Stimulated activated CD4-positive, alpha-beta T cell treated with anti-CD3 and anti-CD28 coated beads, TNF-alpha, amount 100 ng/mL, for 1 hour (primary cell): ENCODE measurements at regions not wholly inside any gene's neighbourhood (a gene's known extent, or its start where the extent isn't known, plus 50 kb on each side); places are given as distances from the start of the nearest gene placed in this dataset.
"Not testable (repeated sequence)": the region's sequence is repeated elsewhere in the genome, so short reads cannot be mapped to it uniquely, and the experiment has no call there.

ENCODE experiments used
- DNase-seq, 3 donors: peaks; one replicate each; pipeline ENCODE4 v3.0.0-alpha.2; 2020; ENCODE audit warnings: low read depth in 3 of 3, low spot score in 1 of 3

DNA sequence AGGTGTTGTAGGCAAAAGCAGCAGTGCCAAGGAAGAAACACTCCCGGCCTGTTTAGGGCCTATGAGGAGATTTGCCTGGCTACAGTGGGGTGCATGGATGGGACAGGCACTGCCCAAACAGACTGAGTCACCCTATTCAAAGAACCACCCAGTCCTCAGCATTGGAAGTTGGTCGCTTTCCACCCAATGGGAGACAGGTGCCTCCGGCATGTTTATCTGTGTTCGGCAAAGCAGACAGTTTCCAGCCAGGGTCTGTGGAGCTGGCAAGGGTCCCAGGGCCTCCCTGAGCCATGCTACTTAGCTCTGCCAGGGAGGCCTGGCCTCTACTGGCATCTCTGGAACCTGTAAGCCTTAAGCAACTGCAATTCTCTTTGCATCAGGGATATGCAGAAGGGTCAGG lies 165.1 kb upstream of the ATP6AP2 start:
- no peak for DNase-seq

- no peak for DNase-seq
Observed at GRCh38 chrX:40414335-40414734, 166.4 kb upstream of the ATP6AP2 start.

DNA sequence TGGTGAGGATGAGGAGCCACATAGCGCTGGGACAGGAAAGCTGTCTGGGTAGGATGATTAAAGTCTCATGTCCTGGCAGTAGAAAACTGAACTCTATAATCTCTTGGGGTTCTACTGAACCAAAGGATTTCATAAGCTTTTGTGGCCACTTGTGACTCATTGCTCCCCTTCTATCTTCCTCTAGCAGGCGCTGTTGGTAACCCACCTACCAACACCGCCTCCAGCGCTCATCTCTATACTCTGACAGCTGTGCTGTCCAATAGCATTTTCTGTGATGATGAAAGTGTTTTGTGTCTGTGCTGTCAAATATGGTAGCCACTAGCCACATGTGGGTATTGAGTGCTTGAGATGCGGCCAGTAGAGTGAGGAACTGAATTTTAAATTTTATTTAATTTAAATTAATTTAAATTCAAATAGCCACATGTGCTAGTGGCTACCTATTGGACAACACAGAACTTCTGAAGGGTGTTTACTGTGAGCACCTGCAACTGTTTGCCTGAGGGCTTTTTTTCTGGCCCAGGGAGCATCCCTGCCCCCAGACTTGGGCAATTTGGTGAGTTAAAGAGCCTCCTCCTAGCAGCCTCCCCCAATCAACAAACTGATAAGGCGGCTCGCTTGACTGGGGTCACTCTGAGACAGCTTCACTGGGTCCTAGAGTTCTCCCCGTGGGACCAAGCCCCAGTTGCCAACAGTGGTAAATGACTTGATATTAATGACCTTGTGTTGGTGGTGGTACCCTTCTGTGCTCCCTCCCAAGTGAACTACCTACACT lies 169.2 kb upstream of the ATP6AP2 start:
- DNase-seq, result no peak

DNA sequence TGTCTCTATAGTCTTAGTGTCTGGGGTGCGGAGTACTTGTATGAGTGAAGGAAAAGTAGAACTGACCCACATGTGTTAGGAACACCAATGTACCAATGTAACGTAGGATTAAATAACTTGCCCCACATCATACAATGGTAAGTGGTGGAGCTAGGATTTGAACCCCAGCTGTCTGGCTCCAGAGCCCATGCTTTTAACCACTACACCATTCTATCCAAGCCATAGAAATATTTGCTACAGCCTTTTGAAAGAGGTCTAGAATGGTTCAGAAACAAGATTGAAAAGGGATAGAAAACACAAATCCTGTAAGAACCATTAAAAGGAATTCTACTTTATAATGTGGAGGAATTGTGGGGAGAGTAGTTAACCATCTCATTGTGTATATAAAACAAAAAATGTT lies 169.9 kb upstream of the ATP6AP2 start:
- DNase-seq, result no peak

GRCh38 chrX:40406330-40406859 lies 174.4 kb upstream of the ATP6AP2 start:
- no peak for DNase-seq

GRCh38 chrX:40405399-40405798 lies 175.4 kb upstream of the ATP6AP2 start:
- DNase-seq, result no peak

- DNase-seq, result no peak
Observed at GRCh38 chrX:40403757-40404156, 177.0 kb upstream of the ATP6AP2 start.

GRCh38 chrX:40402831-40403533 lies 177.8 kb upstream of the ATP6AP2 start:
- DNase-seq, result no peak

GRCh38 chrX:40395102-40395501 lies 185.7 kb upstream of the ATP6AP2 start:
- no peak for DNase-seq

DNA sequence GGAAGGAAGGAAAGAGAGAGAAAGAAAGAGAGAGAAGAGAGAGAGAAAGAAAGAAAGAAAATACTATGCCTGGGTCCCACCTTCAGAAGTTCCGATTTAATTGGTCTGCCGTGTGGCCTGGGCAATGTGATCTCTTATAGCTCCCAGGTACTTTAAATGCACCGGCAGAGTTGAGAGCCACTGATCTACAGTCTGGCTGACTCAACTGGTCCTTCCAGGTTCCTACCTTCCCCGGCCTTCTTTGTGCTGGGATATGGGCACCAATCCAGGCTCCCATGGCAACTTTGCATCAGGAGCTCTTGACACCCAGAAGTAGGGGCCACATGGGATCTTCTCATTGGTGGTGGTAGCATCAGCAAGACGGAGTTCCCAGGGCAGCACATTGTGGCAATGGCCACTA lies 186.5 kb upstream of the ATP6AP2 start:
- DNase-seq, result no peak

GRCh38 chrX:40392599-40392998 lies 188.2 kb upstream of the ATP6AP2 start:
- no peak for DNase-seq

DNA sequence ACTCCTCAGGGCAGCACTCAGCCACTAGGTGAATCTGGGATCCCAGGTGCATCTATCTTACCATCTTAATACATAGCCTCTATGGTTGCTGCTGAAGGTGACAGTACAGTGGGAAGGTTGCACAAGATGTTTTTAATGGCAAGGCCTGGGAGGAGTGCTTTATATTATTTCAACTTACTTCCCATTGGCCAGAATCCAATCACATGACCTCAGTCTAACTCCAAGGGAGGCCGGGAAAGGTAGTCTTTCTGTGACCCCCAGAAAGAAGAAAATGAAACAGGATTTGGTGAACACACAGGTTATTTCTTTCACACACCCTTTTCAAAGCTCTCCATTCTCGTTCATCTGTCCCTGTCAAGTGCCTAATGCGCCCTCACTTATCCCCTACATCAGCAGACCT lies 189.1 kb upstream of the ATP6AP2 start:
- no peak for DNase-seq

DNA sequence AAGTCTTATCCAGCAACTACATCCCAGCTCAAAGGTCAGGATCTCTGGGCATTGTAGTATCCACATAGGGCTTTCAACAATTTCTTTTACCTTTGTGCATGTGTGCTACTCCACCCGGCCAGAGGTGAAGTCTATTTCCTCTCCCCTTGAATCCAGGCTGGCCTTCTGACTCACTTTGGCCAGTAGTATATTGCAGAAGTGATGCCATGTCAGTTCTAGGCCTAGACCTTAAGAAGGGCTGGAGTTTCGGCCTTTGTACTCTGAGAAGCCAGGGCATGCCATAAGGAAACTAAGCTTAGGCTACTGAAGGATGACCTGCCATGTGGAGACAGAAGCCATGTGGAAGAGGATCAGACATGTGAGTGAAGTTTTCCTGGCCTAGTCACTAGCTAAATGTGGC lies 191.2 kb upstream of the ATP6AP2 start:
- no peak for DNase-seq

DNA sequence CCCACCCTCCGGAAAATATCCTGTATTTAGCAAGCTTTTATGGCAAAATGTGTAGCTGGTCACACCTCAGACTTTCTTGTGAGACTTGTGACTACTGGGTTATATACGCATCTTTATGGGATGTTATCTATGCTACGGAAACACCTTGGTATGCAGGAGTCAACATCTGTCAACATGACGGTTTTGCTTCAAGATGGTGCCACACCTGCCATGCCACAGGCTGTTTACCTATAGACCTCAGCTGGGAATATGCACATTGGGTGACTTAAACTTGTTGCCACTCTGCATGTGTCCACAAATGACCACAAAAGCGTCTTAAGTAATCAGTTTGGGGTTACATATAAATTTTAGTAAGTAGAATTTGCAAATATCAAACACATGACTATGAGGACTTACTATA lies 192.3 kb upstream of the ATP6AP2 start:
- DNase-seq, result no peak

DNA sequence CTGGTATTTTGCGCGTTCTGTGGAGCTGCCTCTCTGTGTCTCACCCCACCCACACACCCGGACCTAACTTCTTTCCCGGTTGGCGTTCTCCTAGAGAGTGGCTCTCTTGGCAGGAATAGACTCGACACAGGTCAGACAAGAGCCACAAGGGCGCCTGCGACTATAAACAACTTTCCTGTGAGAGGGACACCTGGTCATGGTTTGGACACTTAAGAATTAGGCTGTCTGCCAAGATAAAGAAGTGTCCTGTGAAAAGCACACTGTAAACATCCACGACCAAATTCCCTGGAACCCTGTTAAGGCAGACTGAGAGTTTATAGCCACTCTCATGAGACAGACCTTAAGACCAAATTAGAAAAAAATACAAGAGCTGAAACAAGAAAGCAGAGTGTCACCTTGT lies 192.9 kb upstream of the ATP6AP2 start:
- not testable (repeated sequence) for DNase-seq

DNA sequence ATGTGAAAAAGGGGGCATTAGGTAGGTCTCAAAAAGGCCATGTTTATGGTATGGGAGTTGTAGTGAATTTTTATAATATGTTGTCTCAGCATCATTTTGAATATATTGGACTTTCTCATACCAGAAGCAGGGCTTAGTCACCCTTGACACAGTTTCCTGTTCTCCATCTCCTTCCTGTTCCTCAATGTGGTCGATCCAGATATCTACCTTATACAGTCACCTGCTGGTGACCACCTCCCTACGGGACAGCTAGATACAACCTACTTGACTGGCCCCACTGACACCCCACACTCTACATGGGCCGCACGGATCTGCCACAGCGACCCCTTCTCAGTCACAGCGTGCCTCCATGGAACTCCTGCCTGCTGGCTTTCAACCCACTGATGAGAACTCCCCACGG lies 193.5 kb upstream of the ATP6AP2 start:
- not testable (repeated sequence) for DNase-seq

DNA sequence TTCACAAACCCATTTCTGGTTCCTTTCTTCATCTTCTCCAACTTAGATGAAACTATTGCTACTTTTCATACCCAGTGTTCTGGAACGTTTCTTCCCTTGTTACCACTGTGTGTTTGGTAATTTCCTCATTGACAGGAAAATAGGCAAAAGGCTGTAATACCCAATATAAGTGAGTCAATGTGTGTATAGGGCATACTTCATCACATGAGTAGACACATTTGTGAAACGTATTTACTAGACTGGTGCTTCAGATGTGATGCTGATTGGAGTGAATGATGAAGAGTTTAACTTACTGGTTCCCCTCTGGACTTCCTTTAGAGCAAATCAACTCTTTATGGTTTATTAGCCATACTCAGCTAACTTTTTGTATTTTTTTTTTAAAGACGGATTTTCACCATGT lies 195.1 kb upstream of the ATP6AP2 start:
- DNase-seq, result no peak

DNA sequence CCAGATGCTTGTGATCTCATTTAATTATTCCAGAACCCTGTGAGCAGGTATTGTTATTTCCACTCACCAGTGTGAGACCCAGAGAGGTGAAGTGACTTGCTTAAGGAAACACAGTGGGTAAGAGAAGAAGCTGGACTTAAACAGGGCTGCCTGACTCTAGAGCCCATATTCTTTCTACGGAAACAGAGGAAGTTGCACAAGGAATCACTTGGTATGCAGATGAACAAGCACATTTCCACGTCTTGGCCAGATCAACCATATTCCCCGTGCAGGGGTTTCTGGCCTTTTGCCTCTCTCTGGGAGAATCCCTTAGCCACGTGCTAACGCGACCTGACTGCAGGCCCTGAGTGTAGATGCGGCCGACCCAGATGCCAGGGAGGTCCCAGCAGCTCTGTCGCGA lies 195.5 kb upstream of the ATP6AP2 start:
- DNase-seq, result no peak

DNA sequence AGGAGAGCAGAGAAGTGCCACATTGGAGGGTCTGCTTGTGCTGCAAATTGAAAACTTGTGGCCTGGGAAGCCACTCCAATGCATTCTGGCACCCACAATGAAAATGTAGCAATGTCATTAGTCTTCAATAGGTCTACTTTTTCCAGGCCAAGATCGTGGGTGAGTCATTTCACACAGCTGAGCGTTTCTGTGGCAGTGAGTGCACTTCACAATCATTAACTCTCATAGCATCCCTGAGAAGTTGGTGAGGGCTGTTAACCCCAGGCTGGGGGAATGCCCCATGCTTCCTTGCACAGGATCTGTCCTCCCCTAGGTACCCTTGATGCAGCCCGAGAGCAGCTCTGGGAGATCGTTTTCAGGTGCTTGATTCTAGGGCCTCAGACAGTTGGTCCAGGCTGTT lies 196.8 kb upstream of the ATP6AP2 start:
- DNase-seq, result no peak

- no peak for DNase-seq
Observed at GRCh38 chrX:40383360-40383759, 197.4 kb upstream of the ATP6AP2 start.

GRCh38 chrX:40380655-40381488 lies 199.9 kb upstream of the ATP6AP2 start:
- DNase-seq, result no peak

- DNase-seq, result no peak
Observed at GRCh38 chrX:40377684-40378083, 203.1 kb upstream of the ATP6AP2 start.
